ENCODE measurements at regions not wholly inside any gene's neighbourhood (a gene's known extent, or its start where the extent isn't known, plus 50 kb on each side); places are given as distances from the start of the nearest gene placed in this dataset.

DNA sequence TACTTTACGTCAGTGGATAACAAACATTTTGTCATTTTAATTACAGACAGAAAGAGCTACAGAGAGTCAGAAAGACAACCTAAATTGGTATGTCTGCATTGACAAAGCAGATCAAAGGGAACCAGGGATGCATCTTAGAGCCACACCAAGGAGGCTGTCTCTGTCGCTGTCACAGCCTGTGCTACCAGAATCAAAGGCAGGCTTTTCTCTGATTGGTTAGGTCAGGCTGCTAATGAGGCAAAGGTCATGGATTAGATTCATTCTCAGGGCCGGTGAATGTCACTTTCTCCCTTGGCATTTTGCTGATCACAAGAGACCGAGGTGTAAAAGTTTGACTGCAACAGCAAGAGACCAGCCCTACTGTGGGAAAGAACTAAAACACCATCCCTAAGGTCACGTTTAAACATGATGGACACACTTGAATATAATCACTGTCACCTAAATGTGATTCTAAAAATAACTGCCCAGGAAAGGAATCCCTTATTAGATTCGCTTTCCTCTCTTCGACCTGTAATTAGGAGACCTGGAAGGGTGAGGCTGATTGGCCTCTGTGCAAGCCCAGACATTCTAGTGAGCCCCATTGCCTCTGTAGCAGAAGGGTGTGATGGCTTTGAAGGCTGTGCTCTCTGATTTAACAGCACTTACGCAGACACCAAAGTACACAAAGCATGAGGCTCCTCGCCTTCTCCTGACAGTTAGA lies 314.4 kb upstream of the NBEA start:
- no peaks in the 10 kb centered on the region for H3K27me3 ChIP-seq (ENCODE audit: insufficient read depth, low read depth)
- no peaks in the 10 kb centered on the region for H4K20me1 ChIP-seq (ENCODE audit: insufficient read depth)
- ChIA-PET CTCF (no interaction called here), POLR2A (ENCODE audit: unreplicated experiment) (no interaction called here)
- H3K9me2 ChIP-seq (ENCODE audit: insufficient read depth), result no peaks in the 10 kb centered on the region
- H3K4me2 ChIP-seq, result no peak overlapping the region
- no peak overlapping the region for H3K4me3 ChIP-seq
- no peaks in the 10 kb centered on the region for H3K79me2 ChIP-seq (ENCODE audit: low read depth)
- no peak overlapping the region for H3K27ac ChIP-seq
- intact Hi-C loops (cut with micrococcal nuclease; ENCODE audit: unreplicated experiment), result no loop called here
- no peak for DNase-seq
- no peak overlapping the region for H2AFZ ChIP-seq
- H3K36me3 ChIP-seq (ENCODE audit: low read depth), result no peaks in the 10 kb centered on the region
- BruUV-seq (replicated peaks), result no TSS peak
- no peaks in the 10 kb centered on the region for H3K4me1 ChIP-seq (replicated peaks; ENCODE audit: insufficient read depth)
- H3F3A ChIP-seq (ENCODE audit: insufficient read depth, low read depth), result no peaks in the 10 kb centered on the region
- H3K9me3 ChIP-seq (ENCODE audit: insufficient read depth, low read depth), result 0 out of 2 replicates have a peak, but pooled peaks cover 3% of the 10 kb centered on the region
- TF ChIP-seq, protein P1, sequence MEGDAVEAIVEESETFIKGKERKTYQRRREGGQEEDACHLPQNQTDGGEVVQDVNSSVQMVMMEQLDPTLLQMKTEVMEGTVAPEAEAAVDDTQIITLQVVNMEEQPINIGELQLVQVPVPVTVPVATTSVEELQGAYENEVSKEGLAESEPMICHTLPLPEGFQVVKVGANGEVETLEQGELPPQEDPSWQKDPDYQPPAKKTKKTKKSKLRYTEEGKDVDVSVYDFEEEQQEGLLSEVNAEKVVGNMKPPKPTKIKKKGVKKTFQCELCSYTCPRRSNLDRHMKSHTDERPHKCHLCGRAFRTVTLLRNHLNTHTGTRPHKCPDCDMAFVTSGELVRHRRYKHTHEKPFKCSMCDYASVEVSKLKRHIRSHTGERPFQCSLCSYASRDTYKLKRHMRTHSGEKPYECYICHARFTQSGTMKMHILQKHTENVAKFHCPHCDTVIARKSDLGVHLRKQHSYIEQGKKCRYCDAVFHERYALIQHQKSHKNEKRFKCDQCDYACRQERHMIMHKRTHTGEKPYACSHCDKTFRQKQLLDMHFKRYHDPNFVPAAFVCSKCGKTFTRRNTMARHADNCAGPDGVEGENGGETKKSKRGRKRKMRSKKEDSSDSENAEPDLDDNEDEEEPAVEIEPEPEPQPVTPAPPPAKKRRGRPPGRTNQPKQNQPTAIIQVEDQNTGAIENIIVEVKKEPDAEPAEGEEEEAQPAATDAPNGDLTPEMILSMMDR (conservative IDR thresholded peaks at IDR 0.05), result no peak
- TF ChIP-seq EZH2 (IDR thresholded peaks at IDR 0.05; ENCODE audit: low read depth), result no peak

DNA sequence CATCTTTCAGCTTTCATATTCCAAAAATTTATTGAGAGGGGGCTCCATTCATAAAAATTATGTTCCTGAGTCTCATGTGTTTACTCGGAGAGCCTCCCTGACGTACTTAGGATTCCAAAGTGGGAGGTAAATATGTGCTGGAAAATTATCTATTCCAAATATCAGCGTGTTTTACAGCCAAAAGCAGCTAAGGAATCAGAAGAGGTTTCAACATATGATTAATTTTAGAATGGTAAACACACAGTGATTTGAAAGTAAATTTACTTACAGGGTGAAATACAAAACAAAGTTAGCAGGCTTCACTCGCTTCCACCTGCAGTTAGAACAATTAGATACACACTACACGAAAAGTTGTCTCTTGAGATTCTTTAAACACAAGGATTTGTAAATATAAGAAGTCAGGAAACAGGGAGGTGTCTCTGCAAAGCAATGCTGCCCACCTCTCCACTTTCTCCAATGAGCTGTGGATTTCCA lies 313.8 kb upstream of the NBEA start:
- TF ChIP-seq EZH2 (IDR thresholded peaks at IDR 0.05; ENCODE audit: low read depth), result no peak
- TF ChIP-seq, protein P1 (conservative IDR thresholded peaks at IDR 0.05), result no peak
- DNase-seq, result no peak
- no peaks in the 10 kb centered on the region for H4K20me1 ChIP-seq (ENCODE audit: insufficient read depth)
- BruUV-seq (replicated peaks), result no TSS peak
- no peaks in the 10 kb centered on the region for H3K36me3 ChIP-seq (ENCODE audit: low read depth)
- intact Hi-C loops (cut with micrococcal nuclease; ENCODE audit: unreplicated experiment), result no loop called here
- no peaks in the 10 kb centered on the region for H3K4me1 ChIP-seq (replicated peaks; ENCODE audit: insufficient read depth)
- 0 out of 2 replicates have a peak, but pooled peaks cover 6% of the 10 kb centered on the region for H3K9me3 ChIP-seq (ENCODE audit: insufficient read depth, low read depth)
- H3K4me3 ChIP-seq, result no peak overlapping the region
- no peak overlapping the region for H2AFZ ChIP-seq
- H3K27ac ChIP-seq, result no peak overlapping the region
- POLR2A ChIA-PET (ENCODE audit: unreplicated experiment), result no interaction called here
- H3F3A ChIP-seq (ENCODE audit: insufficient read depth, low read depth), result no peaks in the 10 kb centered on the region
- H3K79me2 ChIP-seq (ENCODE audit: low read depth), result no peaks in the 10 kb centered on the region
- no peaks in the 10 kb centered on the region for H3K27me3 ChIP-seq (ENCODE audit: insufficient read depth, low read depth)
- no peak overlapping the region for H3K4me2 ChIP-seq
- H3K9me2 ChIP-seq (ENCODE audit: insufficient read depth), result no peaks in the 10 kb centered on the region
- CTCF ChIA-PET, result no interaction called here

DNA sequence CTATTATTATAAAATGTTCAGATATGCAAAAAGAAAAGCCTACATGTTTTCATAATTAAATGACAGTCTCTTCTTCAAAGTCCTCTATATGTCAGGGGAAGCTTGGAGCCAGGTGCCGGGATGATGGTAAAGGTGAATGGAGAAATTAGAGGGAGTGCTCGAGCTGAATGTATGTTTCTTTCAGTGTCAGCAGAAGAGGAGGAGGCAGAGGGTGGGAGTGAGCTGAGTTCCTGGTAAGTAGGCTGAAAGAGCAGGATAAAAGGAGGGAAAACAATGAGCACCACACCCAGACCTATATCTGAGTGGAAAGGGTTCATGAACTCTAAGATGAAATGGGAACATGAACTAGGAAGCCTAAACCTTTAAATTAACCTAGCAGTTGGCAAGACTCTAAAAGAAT lies 307.6 kb upstream of the NBEA start:
- H3K27me3 ChIP-seq (ENCODE audit: insufficient read depth, low read depth), result no peaks in the 10 kb centered on the region
- H3K9me2 ChIP-seq (ENCODE audit: insufficient read depth), result no peaks in the 10 kb centered on the region
- no TSS peak for BruUV-seq (replicated peaks)
- H3K27ac ChIP-seq, result no peak overlapping the region
- no peak for DNase-seq
- no peaks in the 10 kb centered on the region for H3F3A ChIP-seq (ENCODE audit: insufficient read depth, low read depth)
- no peak overlapping the region for H2AFZ ChIP-seq
- intact Hi-C loops (cut with micrococcal nuclease; ENCODE audit: unreplicated experiment), result no loop called here
- no peak overlapping the region for H3K4me2 ChIP-seq
- H3K4me1 ChIP-seq (replicated peaks; ENCODE audit: insufficient read depth), result no peaks in the 10 kb centered on the region
- ChIA-PET POLR2A (ENCODE audit: unreplicated experiment) (no interaction called here), CTCF (no interaction called here)
- TF ChIP-seq EZH2 (IDR thresholded peaks at IDR 0.05; ENCODE audit: low read depth), result no peak
- TF ChIP-seq, protein P1 (conservative IDR thresholded peaks at IDR 0.05), result no peak
- no peaks in the 10 kb centered on the region for H4K20me1 ChIP-seq (ENCODE audit: insufficient read depth)
- 0 out of 2 replicates have a peak, but pooled peaks cover 6% of the 10 kb centered on the region for H3K9me3 ChIP-seq (ENCODE audit: insufficient read depth, low read depth)
- H3K79me2 ChIP-seq (ENCODE audit: low read depth), result no peaks in the 10 kb centered on the region
- H3K4me3 ChIP-seq, result no peak overlapping the region
- H3K36me3 ChIP-seq (ENCODE audit: low read depth), result no peaks in the 10 kb centered on the region
